Stimulated activated naive CD8-positive, alpha-beta T cell treated with anti-CD3 and anti-CD28 coated beads, Interleukin-15, Interleukin-2, amounts not matched to agents 100 ng/mL and 50 ng/mL, for 24 hours (primary cell): ENCODE measurements at regions not wholly inside any gene's neighbourhood (a gene's known extent, or its start where the extent isn't known, plus 50 kb on each side); places are given as distances from the start of the nearest gene placed in this dataset.

Experiments used
- H3K27ac Mint-ChIP-seq: one replicate; pipeline ENCODE4 v1.8.0; 2021; ENCODE audit warnings: mild to moderate bottlenecking, mixed read lengths
- H3K27me3 Mint-ChIP-seq: one replicate; pipeline ENCODE4 v1.8.0; 2021; ENCODE audit warnings: mixed read lengths
- H3K36me3 Mint-ChIP-seq: one replicate; pipeline ENCODE4 v1.8.0; 2021; ENCODE audit warnings: low read depth, mixed read lengths
- H3K4me1 Mint-ChIP-seq: one replicate; pipeline ENCODE4 v1.8.0; 2021; ENCODE audit warnings: low read depth, mixed read lengths
- H3K4me3 Mint-ChIP-seq: one replicate; pipeline ENCODE4 v1.8.0; 2021; ENCODE audit warnings: mild to moderate bottlenecking, mixed read lengths
- H3K9me3 Mint-ChIP-seq: one replicate; pipeline ENCODE4 v1.8.0; 2021; ENCODE audit warnings: mixed read lengths

DNA sequence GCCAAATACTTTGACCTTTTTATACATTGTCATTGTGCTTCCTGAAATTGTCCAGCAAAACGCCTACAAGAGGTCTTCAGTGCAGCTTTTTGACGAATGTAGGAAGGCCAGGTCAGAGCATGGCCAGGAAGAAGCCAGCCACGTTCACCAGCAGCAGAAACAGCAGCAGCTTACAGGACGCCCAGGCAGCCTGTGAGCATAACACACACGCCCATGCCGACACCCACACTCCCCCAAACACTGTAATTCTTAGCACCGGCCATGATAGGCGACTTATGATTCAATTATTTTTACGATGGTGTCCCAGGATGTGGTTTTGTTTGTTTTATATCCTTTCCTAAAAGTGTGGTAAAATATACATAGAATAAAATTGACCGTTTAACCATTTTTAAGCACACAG lies 249.1 kb upstream of the SALL3 start:
- Mint-ChIP-seq H3K9me3 (no peaks in the 10 kb centered on the region), H3K27ac (no peak overlapping the region), H3K27me3 (no peaks in the 10 kb centered on the region), H3K4me1 (no peaks in the 10 kb centered on the region), H3K4me3 (no peak overlapping the region), H3K36me3 (no peaks in the 10 kb centered on the region)

DNA sequence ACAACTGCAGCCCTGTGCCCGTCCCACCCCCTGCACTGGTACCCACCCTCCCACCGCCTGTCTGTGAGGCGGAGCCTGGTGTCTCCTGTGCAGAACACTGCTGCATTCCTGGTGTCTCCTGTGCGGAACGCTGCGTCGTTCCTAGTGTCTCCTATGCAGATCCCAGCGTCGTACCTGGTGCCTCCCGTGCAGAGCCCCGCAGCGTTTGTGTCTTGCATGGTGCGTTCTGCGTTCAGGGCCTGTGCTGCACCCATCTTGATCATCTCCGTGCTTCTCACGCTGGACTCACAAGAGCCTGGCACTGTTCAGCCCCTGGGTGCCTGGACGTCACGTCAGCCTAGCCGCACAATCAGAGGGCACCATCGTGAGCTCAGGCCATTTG lies 248.6 kb upstream of the SALL3 start:
- Mint-ChIP-seq H3K9me3 (no peaks in the 10 kb centered on the region), H3K4me1 (no peaks in the 10 kb centered on the region), H3K4me3 (no peak overlapping the region), H3K36me3 (no peaks in the 10 kb centered on the region), H3K27ac (no peak overlapping the region), H3K27me3 (no peaks in the 10 kb centered on the region)

GRCh38 chr18:78731398-78732032 lies 248.1 kb upstream of the SALL3 start:
- H3K27ac Mint-ChIP-seq = no peak overlapping the region
- no peaks in the 10 kb centered on the region for H3K36me3 Mint-ChIP-seq
- no peaks in the 10 kb centered on the region for H3K4me1 Mint-ChIP-seq
- no peaks in the 10 kb centered on the region for H3K27me3 Mint-ChIP-seq
- H3K9me3 Mint-ChIP-seq = no peaks in the 10 kb centered on the region
- no peak overlapping the region for H3K4me3 Mint-ChIP-seq

DNA sequence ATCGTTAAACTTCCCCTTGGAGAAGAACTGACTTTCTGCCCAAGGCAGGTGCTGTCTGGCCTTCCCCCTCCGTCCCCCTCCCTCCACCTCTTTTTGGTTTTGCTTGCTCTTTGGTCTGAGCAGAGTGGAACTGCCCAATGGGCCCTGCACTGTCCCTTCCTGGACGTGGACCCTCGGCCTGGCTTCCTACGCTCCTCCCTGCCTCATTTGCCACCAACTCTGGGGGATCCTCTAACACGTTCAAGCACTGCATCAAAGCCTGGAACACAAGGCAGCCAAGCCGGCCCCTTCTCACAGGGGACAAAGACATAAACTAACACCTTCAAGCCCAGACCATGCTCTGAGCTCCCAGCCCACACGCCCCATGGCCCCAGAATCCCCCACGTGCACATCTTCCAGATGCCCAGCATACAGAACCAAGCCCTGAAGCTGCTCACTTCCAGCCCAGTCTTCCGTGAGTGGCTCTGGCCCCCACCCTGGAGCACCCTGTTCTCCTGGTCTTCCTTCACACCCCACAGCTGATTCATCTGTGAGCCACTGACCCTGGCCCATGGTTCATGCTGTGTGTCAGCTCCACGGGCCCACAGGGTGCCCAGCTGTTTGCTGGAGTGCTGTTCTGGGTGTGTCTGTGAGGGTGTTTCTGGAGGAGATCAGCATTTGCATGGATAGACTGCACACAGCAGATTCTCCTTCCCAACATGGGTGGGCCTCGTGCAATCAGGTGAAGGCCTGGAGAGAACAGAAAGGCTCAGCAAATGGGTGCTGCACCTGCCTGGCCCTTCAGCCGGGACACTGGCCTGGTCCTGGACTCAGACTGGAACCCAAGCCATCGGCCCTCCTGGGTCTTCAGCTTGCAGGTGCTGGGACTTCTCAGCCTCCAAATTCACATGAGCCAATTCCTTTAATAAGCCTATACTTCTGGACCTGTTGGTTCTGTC lies 247.1 kb upstream of the SALL3 start:
- no peaks in the 10 kb centered on the region for H3K9me3 Mint-ChIP-seq
- H3K36me3 Mint-ChIP-seq = no peaks in the 10 kb centered on the region
- H3K27me3 Mint-ChIP-seq = no peaks in the 10 kb centered on the region
- no peak overlapping the region for H3K27ac Mint-ChIP-seq
- H3K4me3 Mint-ChIP-seq = no peak overlapping the region
- H3K4me1 Mint-ChIP-seq = no peaks in the 10 kb centered on the region

DNA sequence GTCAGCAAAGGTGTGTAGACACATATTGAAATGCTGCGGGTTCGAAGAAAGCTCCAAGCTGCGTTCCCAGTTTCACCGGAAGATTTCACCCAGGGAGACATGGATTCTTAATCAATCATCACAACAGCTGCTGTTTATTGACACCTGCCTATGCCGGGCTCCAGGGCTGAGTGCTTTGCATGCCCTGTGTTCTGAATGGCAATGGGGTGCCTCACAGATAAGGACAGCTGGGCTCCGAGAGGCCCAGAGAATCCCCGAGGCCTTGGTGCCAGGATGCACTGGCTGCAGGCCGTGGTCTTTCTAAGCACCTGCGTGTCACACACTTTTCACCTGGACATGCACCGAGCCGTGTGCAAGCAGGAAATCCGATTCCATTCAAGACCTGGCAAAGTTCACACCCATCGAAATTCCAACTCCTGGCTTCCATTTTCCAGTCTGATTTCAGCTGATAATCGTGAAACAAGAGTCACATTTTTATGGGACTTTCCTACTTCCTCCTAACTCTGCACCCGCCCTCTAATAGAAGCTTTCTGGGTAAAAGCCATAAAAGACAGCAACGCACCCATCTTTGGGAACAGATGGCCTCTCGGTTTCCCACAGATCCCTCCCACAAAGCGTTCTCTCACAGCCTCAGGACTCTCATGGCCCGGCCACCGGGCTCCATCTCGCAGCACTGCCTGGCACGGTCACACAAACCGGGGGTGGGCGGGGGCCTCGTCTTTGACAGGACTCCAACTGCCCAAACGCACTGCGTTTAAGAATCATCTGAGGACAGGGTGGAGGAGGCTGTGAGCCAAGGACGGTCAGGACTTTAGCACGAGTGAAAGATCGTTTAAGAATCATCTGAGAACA lies 245.6 kb upstream of the SALL3 start:
- no peaks in the 10 kb centered on the region for H3K27me3 Mint-ChIP-seq
- no peak overlapping the region for H3K4me3 Mint-ChIP-seq
- H3K4me1 Mint-ChIP-seq = no peaks in the 10 kb centered on the region
- H3K36me3 Mint-ChIP-seq = no peaks in the 10 kb centered on the region
- H3K9me3 Mint-ChIP-seq = no peaks in the 10 kb centered on the region
- no peak overlapping the region for H3K27ac Mint-ChIP-seq

DNA sequence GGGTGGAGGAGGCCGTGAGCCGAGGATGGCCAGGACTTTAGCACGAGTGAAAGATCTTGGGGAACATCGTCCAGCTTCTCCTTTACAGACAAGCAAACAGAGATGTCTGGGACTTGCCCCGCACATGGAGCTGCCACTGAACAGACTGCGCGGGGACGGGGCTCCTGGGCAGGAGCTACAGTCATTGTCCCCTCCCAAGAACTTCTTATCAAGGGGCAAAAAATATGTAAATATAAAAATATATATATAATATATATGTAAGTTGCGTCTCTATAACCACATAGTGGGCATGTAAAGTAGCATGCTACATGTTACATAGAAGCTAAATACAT lies 245.0 kb upstream of the SALL3 start:
- no peak overlapping the region for H3K4me3 Mint-ChIP-seq
- H3K4me1 Mint-ChIP-seq = no peaks in the 10 kb centered on the region
- no peaks in the 10 kb centered on the region for H3K27me3 Mint-ChIP-seq
- H3K36me3 Mint-ChIP-seq = no peaks in the 10 kb centered on the region
- H3K27ac Mint-ChIP-seq = no peak overlapping the region
- H3K9me3 Mint-ChIP-seq = no peaks in the 10 kb centered on the region

GRCh38 chr18:78735131-78736014 lies 244.2 kb upstream of the SALL3 start:
- no peak overlapping the region for H3K27ac Mint-ChIP-seq
- H3K4me1 Mint-ChIP-seq = no peaks in the 10 kb centered on the region
- no peak overlapping the region for H3K4me3 Mint-ChIP-seq
- no peaks in the 10 kb centered on the region for H3K36me3 Mint-ChIP-seq
- H3K9me3 Mint-ChIP-seq = no peaks in the 10 kb centered on the region
- H3K27me3 Mint-ChIP-seq = no peaks in the 10 kb centered on the region

DNA sequence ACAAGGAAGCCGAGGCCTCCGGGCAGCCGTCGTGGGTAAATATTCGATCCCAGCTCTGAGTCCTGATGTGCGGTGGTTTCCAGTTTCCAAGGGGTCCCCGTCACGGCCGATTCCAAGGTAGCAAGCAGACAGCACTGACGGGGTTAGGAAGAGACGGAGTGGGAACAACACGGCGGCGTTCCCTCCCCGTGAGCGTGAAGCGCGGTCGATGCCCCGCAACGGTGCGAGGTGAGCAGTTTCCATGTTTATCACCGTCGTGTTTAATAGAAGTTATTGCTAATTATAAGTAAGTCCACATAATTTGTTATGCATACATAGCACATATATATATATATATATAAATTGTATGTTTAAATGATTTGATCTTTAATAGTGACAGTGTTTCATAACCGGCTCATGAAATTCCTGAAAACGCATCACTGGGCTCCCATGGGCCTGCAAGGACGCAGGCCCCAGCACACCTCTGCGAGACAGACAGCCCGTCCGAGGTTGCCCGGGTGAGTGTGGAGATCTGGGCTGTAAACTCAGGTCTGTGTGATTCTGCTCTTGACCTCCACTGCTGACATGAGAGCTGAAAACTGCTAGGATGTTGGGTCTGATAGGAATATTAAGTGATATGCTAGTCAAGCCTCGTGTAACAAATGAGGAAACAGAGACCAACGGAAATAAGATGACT lies 243.5 kb upstream of the SALL3 start:
- H3K9me3 Mint-ChIP-seq = no peaks in the 10 kb centered on the region
- no peaks in the 10 kb centered on the region for H3K27me3 Mint-ChIP-seq
- no peak overlapping the region for H3K27ac Mint-ChIP-seq
- H3K4me1 Mint-ChIP-seq = no peaks in the 10 kb centered on the region
- H3K36me3 Mint-ChIP-seq = no peaks in the 10 kb centered on the region
- H3K4me3 Mint-ChIP-seq = no peak overlapping the region

GRCh38 chr18:78737006-78737915 lies 242.4 kb upstream of the SALL3 start:
- H3K27ac Mint-ChIP-seq = no peak overlapping the region
- no peaks in the 10 kb centered on the region for H3K4me1 Mint-ChIP-seq
- H3K4me3 Mint-ChIP-seq = no peak overlapping the region
- no peaks in the 10 kb centered on the region for H3K36me3 Mint-ChIP-seq
- H3K27me3 Mint-ChIP-seq = no peaks in the 10 kb centered on the region
- H3K9me3 Mint-ChIP-seq = no peaks in the 10 kb centered on the region

DNA sequence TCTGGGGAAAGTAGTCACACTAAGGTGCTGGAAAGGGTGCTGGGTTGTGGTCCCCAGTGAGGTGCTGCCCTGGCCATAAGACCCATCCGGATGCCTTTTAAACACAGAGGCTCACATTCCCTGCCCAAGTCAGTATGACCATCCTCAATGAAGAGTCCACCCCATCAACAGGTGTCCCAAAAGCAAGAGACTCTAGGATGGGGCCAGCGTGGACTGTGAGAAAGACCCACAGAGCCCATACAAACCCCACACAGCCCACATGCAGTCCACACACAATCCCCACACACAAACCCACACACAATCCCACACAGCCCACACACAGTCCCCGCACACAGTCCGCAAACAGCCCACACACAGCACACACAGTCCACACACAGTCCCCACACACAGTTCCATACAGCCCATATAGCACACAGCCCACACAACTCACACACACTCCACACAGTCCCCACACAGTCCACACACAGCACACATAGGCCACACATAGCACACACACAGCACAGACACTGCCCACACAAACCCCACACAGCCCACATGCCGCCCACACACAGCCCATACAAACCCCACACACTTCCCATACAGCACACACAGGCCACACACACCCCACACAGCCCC lies 241.4 kb upstream of the SALL3 start:
- Mint-ChIP-seq H3K4me3 (no peak overlapping the region), H3K36me3 (no peaks in the 10 kb centered on the region), H3K27ac (no peak overlapping the region), H3K9me3 (no peaks in the 10 kb centered on the region), H3K4me1 (no peaks in the 10 kb centered on the region), H3K27me3 (no peaks in the 10 kb centered on the region)

DNA sequence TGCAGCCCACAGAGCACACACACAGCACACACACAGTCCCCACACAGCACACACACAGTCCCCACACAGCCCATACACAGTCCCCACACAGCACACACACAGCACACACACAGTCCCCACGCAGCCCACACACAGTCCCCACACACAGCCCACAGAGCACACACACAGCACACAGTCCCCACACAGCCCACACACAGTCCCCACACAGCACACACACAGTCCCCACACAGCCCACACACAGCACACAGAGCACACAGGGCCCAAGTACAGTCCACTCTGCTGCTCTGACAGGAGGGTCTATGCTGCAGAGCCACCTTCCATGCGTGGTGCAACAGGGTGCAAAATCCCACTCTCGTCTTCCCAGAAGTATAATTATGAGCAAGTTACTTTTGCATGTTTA lies 240.5 kb upstream of the SALL3 start:
- Mint-ChIP-seq H3K27me3 (no peaks in the 10 kb centered on the region), H3K27ac (no peak overlapping the region), H3K9me3 (no peaks in the 10 kb centered on the region), H3K4me3 (no peak overlapping the region), H3K36me3 (no peaks in the 10 kb centered on the region), H3K4me1 (no peaks in the 10 kb centered on the region)

GRCh38 chr18:78739882-78740677 lies 239.5 kb upstream of the SALL3 start:
- H3K4me1 Mint-ChIP-seq = no peaks in the 10 kb centered on the region
- H3K4me3 Mint-ChIP-seq = no peak overlapping the region
- H3K27ac Mint-ChIP-seq = no peak overlapping the region
- H3K27me3 Mint-ChIP-seq = no peaks in the 10 kb centered on the region
- H3K36me3 Mint-ChIP-seq = no peaks in the 10 kb centered on the region
- no peaks in the 10 kb centered on the region for H3K9me3 Mint-ChIP-seq
